Astrocyte of the cerebellum (primary cell): ENCODE measurements at regions not wholly inside any gene's neighbourhood (a gene's known extent, or its start where the extent isn't known, plus 50 kb on each side); places are given as distances from the start of the nearest gene placed in this dataset.

Source experiments
- DNase-seq: peaks from one replicate; pipeline ENCODE4 v3.0.0-alpha.2; 2011; ENCODE audit warnings: low read depth
- H3K4me3 ChIP-seq: 2 replicates; pipeline ENCODE4 v1.5.1; 2011; ENCODE audit warnings: mild to moderate bottlenecking, low read depth, low read length, moderate library complexity
- CTCF ChIP-seq: IDR thresholded peaks from 2 replicates; pipeline ENCODE4 v1.5.1; 2012; ENCODE audit warnings: low read length, low read depth, moderate library complexity, mild to moderate bottlenecking; ENCODE audit errors: missing control alignments
- in situ Hi-C: cut with HindIII; loops from 2 replicates; pipeline ENCODE4 v1.10.0; 2017; ENCODE audit warnings: low sequenced_read_pairs

DNA sequence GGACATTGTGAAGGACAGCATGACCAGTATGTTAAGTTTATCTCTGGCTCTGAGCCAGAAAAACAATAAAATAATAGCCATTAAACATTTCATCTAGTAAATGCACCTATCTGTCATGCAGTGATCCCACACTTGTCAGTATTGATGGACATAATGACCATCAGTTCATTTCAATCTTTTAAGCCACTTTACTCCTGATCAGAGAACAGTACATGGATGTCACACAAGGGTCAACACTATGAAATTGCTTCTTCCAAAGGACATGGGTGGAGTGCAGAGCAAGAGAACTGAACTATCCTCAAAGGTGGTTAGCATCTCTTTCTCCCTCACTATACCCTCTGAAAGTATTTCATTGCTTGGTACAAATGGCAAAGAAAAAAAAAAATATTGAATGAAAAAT, 816.0 kb upstream of the GYPC start:
- no peak overlapping the region for H3K4me3 ChIP-seq
- in situ Hi-C loops = no loop called here
- no peak for DNase-seq
- no peak for TF ChIP-seq CTCF

DNA sequence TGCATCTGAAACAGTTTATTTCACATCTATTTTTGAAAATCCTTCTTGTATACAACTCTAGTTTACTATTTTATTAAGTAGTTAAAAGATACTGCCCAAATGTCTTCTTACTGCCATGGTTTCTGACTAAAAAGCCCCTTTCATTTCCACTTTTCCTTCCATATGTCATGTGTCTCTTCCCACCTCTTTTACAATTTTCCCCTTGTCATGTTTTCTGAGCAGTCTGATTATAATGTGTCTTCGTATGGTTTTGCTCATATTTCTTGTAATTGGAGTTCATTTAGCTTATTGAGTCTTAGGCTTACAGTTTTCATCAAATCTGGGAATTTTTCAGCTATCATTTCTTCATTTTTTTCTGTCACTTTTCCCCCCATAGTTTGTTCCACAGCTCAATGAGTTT, 813.9 kb upstream of the GYPC start:
- H3K4me3 ChIP-seq = no peak overlapping the region
- in situ Hi-C loops = no loop called here
- no peak for TF ChIP-seq CTCF
- no peak for DNase-seq

- H3K4me3 ChIP-seq = no peak overlapping the region
- TF ChIP-seq CTCF = no peak
- in situ Hi-C loops = no loop called here
- DNase-seq = no peak
Observed at GRCh38 chr2:125850541-125850940, 805.4 kb upstream of the GYPC start.

DNA sequence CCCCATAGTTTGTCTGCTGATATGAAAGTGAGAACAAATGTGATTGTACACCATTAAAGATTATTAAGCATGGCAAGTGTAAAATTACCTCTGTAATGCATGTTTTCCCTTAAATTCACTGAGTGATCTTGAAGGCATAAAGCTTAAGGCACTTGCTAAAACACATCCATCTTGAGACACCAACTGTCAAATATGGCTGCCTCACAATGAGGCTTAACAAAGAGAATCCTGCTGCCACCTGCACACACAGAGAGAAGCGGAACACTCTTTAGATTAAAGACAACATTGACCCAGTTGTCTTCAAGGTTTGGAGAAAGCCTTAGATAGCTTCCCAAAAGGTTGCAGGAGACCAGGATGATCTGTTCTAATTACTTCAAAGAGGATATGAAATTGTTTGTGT, 803.6 kb upstream of the GYPC start:
- no peak for TF ChIP-seq CTCF
- no peak overlapping the region for H3K4me3 ChIP-seq
- no peak for DNase-seq
- in situ Hi-C loops = no loop called here

DNA sequence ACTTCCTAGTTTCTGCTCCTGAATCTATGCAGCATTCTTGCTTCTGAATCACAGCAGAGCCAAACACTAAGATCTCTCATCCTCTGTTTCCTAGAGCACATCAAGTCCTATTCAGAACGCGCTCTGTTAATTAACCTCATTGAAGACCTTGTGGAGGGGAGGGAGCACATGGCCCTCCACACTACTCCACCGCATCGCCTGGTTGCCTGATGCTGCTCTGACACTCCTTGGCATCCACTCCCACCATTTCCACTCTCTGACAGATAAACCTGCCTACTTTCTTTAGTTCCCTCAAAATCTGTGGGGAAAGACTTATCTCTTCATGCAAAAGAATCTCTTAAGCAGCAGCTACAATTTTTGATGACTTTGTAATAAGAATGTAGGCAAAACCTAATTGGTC, 802.3 kb upstream of the GYPC start:
- DNase-seq = no peak
- no peak overlapping the region for H3K4me3 ChIP-seq
- TF ChIP-seq CTCF = no peak
- in situ Hi-C loops = no loop called here

DNA sequence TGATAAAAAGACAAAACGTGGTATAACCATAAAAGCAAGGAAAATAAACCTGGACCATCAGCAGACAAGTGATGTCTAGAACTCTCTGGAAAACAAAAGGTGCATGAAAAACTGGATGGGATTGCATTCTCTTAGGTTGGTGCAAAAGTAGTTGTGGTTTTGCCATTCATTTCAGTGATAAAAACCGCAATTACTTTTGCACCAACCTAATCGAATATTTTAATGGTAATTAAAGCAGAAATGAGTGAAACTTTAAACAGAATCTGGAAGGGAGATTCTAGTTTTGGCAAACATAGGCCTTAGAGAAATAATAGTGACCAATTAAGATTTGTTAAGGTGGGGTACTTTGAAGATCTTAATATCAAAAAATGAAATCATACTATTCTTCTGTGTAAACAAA, 800.8 kb upstream of the GYPC start:
- H3K4me3 ChIP-seq = no peak overlapping the region
- no peak for TF ChIP-seq CTCF
- in situ Hi-C loops = no loop called here
- no peak for DNase-seq
